NCI-H2227 (cell line): ENCODE measurements at regions not wholly inside any gene's neighbourhood (a gene's known extent, or its start where the extent isn't known, plus 50 kb on each side); places are given as distances from the start of the nearest gene placed in this dataset.
"Not testable (repeated sequence)": the region's sequence is repeated elsewhere in the genome, so short reads cannot be mapped to it uniquely, and the experiment has no call there.

ENCODE experiments used
- DNase-seq: peaks from one replicate; lab custom pipeline; 2025; ENCODE audit not compliant: unreplicated experiment; lab: John Stamatoyannopoulos, UW

- no peak for DNase-seq
Observed at GRCh38 chr13:67509018-67509417, 278.9 kb upstream of the PCDH9 start.

DNA sequence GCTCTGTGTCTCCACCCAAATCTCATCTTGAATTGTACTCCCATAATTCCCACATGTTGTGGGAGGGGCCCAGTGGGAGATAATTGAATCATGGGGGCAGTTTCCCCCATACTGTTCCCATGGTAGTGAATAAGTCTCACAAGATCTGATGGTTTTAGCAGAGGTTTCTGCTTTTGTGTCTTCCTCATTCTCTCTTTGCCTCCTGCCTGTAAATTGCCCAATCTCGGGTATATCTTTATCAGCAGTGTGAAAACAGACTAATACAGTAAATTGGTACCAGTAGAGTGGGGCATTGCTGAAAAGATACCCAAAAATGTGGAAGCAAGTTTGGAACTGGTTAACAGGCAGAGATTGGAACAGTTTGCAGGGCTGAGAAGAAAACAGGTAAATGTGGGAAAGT is 278.1 kb upstream of the PCDH9 start:
- DNase-seq = not testable (repeated sequence)

DNA sequence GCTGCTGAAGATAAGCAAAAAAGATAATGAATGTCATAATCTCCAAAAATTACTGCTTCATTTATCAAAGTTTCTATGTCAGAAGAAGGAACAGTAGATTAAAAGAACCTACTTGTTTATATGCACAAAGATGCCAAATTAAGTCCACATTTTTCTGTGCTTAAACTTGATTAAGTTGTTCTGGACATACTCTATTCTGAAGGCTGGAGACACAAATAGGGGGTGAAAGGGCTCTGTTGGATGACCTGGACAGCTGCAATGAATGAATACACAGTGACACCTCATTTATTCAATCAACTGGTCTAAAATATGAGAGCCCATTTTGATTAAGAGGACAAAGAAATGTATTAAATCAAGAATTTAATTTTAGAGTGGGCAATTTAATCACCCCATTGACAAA is 276.3 kb upstream of the PCDH9 start:
- no peak for DNase-seq

DNA sequence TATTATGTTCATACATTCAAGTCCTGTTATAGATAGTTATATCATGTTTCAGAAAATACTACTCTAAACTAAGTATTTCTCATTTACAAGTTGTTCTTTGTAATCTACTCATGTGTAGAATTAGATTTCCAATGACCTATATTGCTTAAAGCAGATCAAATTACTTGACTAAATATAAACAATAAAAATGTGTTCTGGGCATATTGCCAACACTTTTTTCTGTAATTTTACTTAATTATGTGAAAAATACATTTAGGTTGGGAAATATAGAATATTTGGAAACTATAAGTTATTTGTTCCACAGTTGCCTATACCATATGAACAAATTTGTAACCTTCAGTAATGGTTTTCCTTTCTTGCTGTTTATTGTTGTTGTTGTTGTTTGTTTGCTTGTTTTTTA is 275.2 kb upstream of the PCDH9 start:
- DNase-seq = no peak

DNA sequence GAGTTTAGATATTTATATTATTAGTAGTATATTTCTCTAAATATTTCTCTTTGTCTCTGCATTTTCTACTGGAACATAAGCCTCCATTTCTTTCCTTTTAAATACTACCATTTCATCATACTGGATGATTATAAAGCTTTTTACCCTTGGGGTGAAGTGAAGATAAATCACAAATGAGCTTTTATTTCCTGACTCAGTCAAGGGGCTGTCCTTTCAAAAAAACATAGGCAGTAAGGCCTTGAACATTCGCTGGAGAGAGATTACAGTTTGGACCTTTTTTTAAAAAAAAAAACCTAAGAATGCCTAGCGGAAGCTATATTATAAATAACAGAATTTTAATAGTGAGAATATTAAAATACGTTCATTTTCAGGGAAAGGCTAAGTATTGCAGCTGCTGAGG is 268.8 kb upstream of the PCDH9 start:
- no peak for DNase-seq

DNA sequence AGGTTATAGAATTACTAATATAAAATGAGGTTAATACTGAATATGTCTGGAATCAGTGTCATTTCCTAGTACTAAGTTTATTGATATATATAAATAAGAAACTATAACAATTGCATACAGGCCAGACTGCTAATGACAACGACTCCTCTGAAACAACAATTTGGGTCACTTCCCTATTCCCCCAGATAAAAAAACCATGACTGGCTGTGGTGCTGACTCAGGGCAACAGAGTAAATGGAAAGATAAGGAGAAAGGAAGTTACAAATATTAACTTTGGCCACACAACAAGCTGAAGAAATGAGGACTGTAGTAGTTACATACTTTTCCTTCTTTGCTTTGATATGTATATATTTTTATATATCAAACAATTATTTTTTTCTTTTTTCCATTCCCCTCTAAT is 263.7 kb upstream of the PCDH9 start:
- DNase-seq = no peak

DNA sequence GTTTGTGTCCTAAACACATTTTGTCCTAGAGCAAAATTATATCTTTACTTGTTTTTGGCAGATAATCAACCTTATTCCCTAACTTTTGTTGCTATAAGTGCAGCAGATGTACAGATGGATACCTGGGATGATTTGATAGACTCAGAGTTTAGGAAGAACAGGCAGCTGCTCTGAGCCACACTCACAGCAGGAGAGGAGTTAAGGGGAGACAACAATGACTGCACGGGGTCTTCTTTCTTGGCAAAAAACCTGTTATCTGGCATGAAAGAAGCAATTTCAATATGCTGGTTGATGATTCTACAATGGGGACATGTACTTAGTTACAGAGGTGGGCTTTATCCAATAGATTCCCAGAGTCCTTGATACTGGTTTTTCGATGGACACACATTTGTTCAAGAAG is 258.9 kb upstream of the PCDH9 start:
- no peak for DNase-seq

DNA sequence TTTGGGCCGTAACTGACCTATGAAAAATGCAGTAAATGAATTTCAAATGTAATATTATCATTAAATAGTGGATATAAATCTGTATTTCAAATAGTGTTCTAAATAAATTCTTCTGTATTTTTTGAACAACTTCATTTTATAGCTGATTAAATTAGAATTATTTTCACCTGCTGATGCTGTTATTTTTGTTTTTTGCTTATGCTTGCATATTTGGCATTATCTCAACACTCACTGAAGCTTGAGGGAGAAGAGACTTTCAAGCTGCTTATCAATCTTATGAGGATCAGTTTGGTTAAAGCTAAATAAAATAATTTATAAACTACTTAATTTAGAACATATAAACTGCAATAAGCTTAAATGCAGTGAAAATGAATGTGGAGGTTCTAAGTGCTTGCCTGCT is 251.3 kb upstream of the PCDH9 start:
- DNase-seq = no peak

DNA sequence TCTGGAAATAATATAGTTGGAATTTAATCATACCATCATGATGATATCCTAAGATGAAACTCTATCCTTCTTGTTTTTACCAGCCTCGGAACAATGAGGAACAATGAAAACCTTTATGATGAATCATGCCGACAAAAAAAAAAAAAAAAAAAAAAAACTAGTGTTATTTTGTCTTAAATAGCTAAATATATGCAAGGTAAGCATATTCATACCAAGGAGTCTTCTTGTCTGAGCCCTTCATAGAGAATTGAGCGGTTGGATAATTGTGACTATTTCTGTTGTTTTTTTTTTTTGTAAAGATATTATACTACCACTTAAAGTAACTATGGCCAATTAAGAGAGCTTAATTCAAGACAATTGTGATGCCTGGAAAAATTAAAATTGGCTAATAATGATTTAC is 244.0 kb upstream of the PCDH9 start:
- no peak for DNase-seq

- DNase-seq = no peak
Observed at GRCh38 chr13:67469623-67470022, 239.5 kb upstream of the PCDH9 start.

DNA sequence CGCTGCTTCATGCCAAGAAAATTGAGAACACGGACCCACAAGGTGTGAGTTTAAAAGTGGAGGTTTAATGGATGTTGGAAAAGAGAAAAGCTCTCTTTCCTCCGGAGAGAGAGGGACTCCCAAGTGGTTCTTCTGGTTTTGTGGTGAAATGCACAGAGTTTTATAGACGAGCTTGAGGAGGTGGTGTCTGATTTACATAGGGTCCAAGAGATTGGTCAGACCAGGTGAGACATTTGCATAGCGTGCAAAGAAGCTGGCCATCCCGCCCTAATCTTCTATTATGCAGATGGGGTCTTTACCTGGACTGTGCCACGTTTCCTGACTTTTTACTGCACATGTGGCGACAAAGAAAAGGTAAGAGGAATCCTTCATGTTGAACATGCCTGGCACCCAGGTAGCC is 236.4 kb upstream of the PCDH9 start:
- DNase-seq = no peak

GRCh38 chr13:67464154-67464553 is 234.0 kb upstream of the PCDH9 start:
- peak; percentile 5 for DNase-seq

- DNase-seq = no peak
Observed at GRCh38 chr13:67462098-67462497, 232.0 kb upstream of the PCDH9 start.

GRCh38 chr13:67452526-67452925 is 222.4 kb upstream of the PCDH9 start:
- not testable (repeated sequence) for DNase-seq

DNA sequence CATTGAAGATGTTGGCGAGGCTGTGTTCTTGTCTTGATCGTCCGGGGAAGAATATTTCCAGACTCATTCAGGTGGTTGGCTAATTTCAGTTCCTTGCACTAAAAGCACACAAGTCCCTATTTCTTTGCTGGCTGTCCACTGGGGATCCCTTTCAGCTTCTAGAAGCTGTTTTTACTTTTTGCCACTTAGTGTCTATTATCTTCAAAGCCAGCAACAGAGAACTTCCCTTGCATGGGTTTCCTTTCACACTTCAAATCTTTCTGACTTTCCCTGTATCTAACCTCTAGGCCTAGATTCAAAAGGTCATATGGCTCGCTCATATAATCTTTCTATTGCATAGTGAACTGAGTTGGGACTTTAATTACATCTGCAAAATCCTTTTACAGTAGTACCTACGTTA is 215.3 kb upstream of the PCDH9 start:
- no peak for DNase-seq

DNA sequence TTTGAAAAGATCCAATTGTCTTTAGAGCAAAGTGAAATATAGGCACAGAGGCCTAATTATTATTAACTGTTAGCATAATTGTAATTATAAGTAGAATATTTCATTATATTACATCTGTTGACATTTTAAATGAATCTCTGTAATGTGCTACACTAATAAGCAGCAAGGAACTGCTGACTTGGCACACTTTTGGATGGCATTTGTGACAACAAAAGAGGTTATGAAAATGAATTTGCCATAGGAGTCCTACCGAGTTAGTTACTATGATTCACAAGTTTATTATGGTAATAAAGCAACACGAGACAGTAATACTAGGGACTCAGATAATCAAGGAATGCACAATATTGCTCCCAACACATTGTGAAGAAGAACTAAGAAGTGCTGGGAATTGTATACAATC is 213.8 kb upstream of the PCDH9 start:
- DNase-seq = no peak

GRCh38 chr13:67440236-67440975 is 210.3 kb upstream of the PCDH9 start:
- DNase-seq = no peak

DNA sequence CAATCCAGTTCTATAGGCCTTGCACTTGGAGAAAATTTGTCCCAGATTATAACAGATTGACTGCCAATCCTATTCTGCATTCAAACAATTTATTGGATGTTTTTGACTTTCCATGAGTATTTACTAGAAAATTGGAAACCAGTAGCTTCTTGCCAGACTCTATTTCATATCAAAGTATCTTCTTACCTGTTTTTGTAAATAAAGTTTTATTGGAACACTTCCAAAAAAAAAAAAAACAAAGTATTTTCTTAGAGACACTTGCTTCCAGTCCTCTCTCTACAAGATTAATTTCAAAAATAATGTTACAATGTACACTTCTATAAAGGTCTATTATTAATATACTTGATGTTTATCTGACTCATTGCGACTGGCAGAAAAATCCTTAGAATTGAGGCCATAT is 209.2 kb upstream of the PCDH9 start:
- DNase-seq = no peak

DNA sequence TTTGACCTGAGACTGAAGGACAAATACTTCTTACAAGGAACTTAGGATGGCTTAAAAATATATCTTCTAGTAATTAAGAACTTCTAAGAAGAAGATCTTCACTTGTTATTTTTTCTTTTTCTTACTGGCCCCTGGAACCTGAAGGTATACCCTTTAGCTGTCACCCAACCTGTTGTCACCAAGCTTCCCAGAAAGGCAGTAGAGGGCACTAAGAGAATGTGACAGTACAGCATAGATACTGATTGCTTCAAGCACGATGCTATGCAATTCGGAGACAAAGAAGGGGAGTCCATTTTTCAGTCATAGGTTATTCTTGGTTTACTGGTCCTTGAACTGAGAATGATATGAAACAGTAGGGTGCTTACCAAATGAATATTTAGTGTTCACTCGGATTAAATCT is 208.3 kb upstream of the PCDH9 start:
- DNase-seq = no peak

- DNase-seq = no peak
Observed at GRCh38 chr13:67437244-67437643, 207.1 kb upstream of the PCDH9 start.

DNA sequence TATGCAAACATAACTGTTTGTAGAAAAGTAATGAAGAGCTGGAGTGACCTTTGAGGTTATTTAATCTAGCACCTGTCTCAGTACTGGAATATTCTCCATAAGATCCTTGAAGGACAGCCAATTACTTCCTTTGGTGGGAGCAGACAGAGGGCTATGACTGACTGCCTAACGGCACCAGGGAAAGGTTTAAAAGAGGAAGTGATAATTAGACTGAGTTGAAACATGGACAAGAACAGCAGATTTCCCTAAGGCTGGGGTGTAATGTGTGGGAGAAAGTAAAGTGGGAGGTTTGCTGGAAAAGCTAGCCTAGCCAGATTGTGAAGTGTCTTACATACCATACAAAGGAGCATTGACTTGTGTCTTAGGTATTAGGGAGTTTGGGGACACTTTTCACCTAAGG is 191.3 kb upstream of the PCDH9 start:
- no peak for DNase-seq

- peak; percentile 4 for DNase-seq
Observed at GRCh38 chr13:67416047-67416925, 186.2 kb upstream of the PCDH9 start.
